SKM-1 (cell line): ENCODE measurements at regions not wholly inside any gene's neighbourhood (a gene's known extent, or its start where the extent isn't known, plus 50 kb on each side); places are given as distances from the start of the nearest gene placed in this dataset.

ENCODE experiments used
- DNase-seq: peaks from one replicate; lab custom pipeline; 2025; ENCODE audit not compliant: unreplicated experiment; lab: John Stamatoyannopoulos, UW

- no peak for DNase-seq
These were observed 52.9 kb upstream of the IGFBP3 start for GRCh38 chr7:45973725-45974532.

- DNase-seq, result no peak
These were observed 51.7 kb upstream of the IGFBP3 start for GRCh38 chr7:45972629-45973312.

GRCh38 chr7:45971661-45972175, 50.6 kb upstream of the IGFBP3 start:
- DNase-seq, result no peak

- DNase-seq, result no peak
These were observed 50.1 kb upstream of the IGFBP3 start for GRCh38 chr7:45971171-45971570.
